ENCODE measurements at regions not wholly inside any gene's neighbourhood (a gene's known extent, or its start where the extent isn't known, plus 50 kb on each side); places are given as distances from the start of the nearest gene placed in this dataset.

- H3K27ac ChIP-seq (ENCODE audit: low read depth, low read length) = no peak overlapping the region
These were observed 1012.1 kb downstream of the CNTNAP5 start for GRCh38 chr2:125037135-125037653.

GRCh38 chr2:125041846-125042245 lies 1016.8 kb downstream of the CNTNAP5 start:
- H3K27me3 ChIP-seq (ENCODE audit: control insufficient read depth in 3 of 3, insufficient read depth in 3 of 3, low read length in 3 of 3) = no peaks in the 10 kb centered on the region
- H3K4me3 ChIP-seq (ENCODE audit: low read length in 3 of 3) = no peak overlapping the region
- no peaks in the 10 kb centered on the region for H3K4me1 ChIP-seq (ENCODE audit: control insufficient read depth in 3 of 3, insufficient read depth in 3 of 3, low read length in 3 of 3)
- H3K27ac ChIP-seq (ENCODE audit: low read depth, low read length) = no peak overlapping the region
- no peaks in the 10 kb centered on the region for H3K9me3 ChIP-seq (ENCODE audit: control insufficient read depth in 3 of 3, low read length in 3 of 3)
- H3K9ac ChIP-seq (ENCODE audit: low read depth in 1 of 3, low read length in 3 of 3) = no peak overlapping the region
- H3K36me3 ChIP-seq (ENCODE audit: control insufficient read depth in 3 of 3, insufficient read depth in 3 of 3, low read length in 3 of 3) = no peaks in the 10 kb centered on the region

More at GRCh38 chr2:125037135-125037653, 1012.1 kb downstream of the CNTNAP5 start:
- H3K9me3 ChIP-seq (ENCODE audit: control insufficient read depth in 3 of 3, low read length in 3 of 3) = no peaks in the 10 kb centered on the region
- no peaks in the 10 kb centered on the region for H3K36me3 ChIP-seq (ENCODE audit: control insufficient read depth in 3 of 3, insufficient read depth in 3 of 3, low read length in 3 of 3)
- no peak overlapping the region for H3K9ac ChIP-seq (ENCODE audit: low read depth in 1 of 3, low read length in 3 of 3)
- no peaks in the 10 kb centered on the region for H3K4me1 ChIP-seq (ENCODE audit: control insufficient read depth in 3 of 3, insufficient read depth in 3 of 3, low read length in 3 of 3)
- no peaks in the 10 kb centered on the region for H3K27me3 ChIP-seq (ENCODE audit: control insufficient read depth in 3 of 3, insufficient read depth in 3 of 3, low read length in 3 of 3)
- H3K4me3 ChIP-seq (ENCODE audit: low read length in 3 of 3) = no peak overlapping the region

GRCh38 chr2:125042727-125043126 lies 1017.6 kb downstream of the CNTNAP5 start:
- no peaks in the 10 kb centered on the region for H3K27me3 ChIP-seq (ENCODE audit: control insufficient read depth in 3 of 3, insufficient read depth in 3 of 3, low read length in 3 of 3)
- H3K4me1 ChIP-seq (ENCODE audit: control insufficient read depth in 3 of 3, insufficient read depth in 3 of 3, low read length in 3 of 3) = no peaks in the 10 kb centered on the region
- no peaks in the 10 kb centered on the region for H3K9me3 ChIP-seq (ENCODE audit: control insufficient read depth in 3 of 3, low read length in 3 of 3)
- no peak overlapping the region for H3K27ac ChIP-seq (ENCODE audit: low read depth, low read length)
- H3K4me3 ChIP-seq (ENCODE audit: low read length in 3 of 3) = no peak overlapping the region
- no peaks in the 10 kb centered on the region for H3K36me3 ChIP-seq (ENCODE audit: control insufficient read depth in 3 of 3, insufficient read depth in 3 of 3, low read length in 3 of 3)
- H3K9ac ChIP-seq (ENCODE audit: low read depth in 1 of 3, low read length in 3 of 3) = no peak overlapping the region

- H3K9me3 ChIP-seq (ENCODE audit: control insufficient read depth in 3 of 3, low read length in 3 of 3) = no peaks in the 10 kb centered on the region
- no peak overlapping the region for H3K27ac ChIP-seq (ENCODE audit: low read depth, low read length)
These were observed 1045.8 kb downstream of the CNTNAP5 start for GRCh38 chr2:125070726-125071505.

GRCh38 chr2:125073440-125073839 lies 1048.4 kb downstream of the CNTNAP5 start:
- Histone ChIP-seq H3K9me3 (ENCODE audit: control insufficient read depth in 3 of 3, low read length in 3 of 3) (no peaks in the 10 kb centered on the region), H3K4me3 (ENCODE audit: low read length in 3 of 3) (no peak overlapping the region)

More at GRCh38 chr2:125070726-125071505, 1045.8 kb downstream of the CNTNAP5 start:
- Histone ChIP-seq H3K36me3 (ENCODE audit: control insufficient read depth in 3 of 3, insufficient read depth in 3 of 3, low read length in 3 of 3) (no peaks in the 10 kb centered on the region), H3K27me3 (ENCODE audit: control insufficient read depth in 3 of 3, insufficient read depth in 3 of 3, low read length in 3 of 3) (no peaks in the 10 kb centered on the region), H3K4me1 (ENCODE audit: control insufficient read depth in 3 of 3, insufficient read depth in 3 of 3, low read length in 3 of 3) (no peaks in the 10 kb centered on the region), H3K4me3 (ENCODE audit: low read length in 3 of 3) (no peak overlapping the region), H3K9ac (ENCODE audit: low read depth in 1 of 3, low read length in 3 of 3) (no peak overlapping the region)

GRCh38 chr2:125085904-125086303 lies 1060.8 kb downstream of the CNTNAP5 start:
- no peaks in the 10 kb centered on the region for H3K36me3 ChIP-seq (ENCODE audit: control insufficient read depth in 3 of 3, insufficient read depth in 3 of 3, low read length in 3 of 3)
- H3K27me3 ChIP-seq (ENCODE audit: control insufficient read depth in 3 of 3, insufficient read depth in 3 of 3, low read length in 3 of 3) = no peaks in the 10 kb centered on the region
- H3K27ac ChIP-seq (ENCODE audit: low read depth, low read length) = no peak overlapping the region

More at GRCh38 chr2:125073440-125073839, 1048.4 kb downstream of the CNTNAP5 start:
- Histone ChIP-seq H3K27ac (ENCODE audit: low read depth, low read length) (no peak overlapping the region), H3K9ac (ENCODE audit: low read depth in 1 of 3, low read length in 3 of 3) (no peak overlapping the region), H3K27me3 (ENCODE audit: control insufficient read depth in 3 of 3, insufficient read depth in 3 of 3, low read length in 3 of 3) (no peaks in the 10 kb centered on the region), H3K4me1 (ENCODE audit: control insufficient read depth in 3 of 3, insufficient read depth in 3 of 3, low read length in 3 of 3) (no peaks in the 10 kb centered on the region), H3K36me3 (ENCODE audit: control insufficient read depth in 3 of 3, insufficient read depth in 3 of 3, low read length in 3 of 3) (no peaks in the 10 kb centered on the region)

GRCh38 chr2:125086313-125087184 lies 1061.5 kb downstream of the CNTNAP5 start:
- Histone ChIP-seq H3K9me3 (ENCODE audit: control insufficient read depth in 3 of 3, low read length in 3 of 3) (no peaks in the 10 kb centered on the region), H3K27me3 (ENCODE audit: control insufficient read depth in 3 of 3, insufficient read depth in 3 of 3, low read length in 3 of 3) (no peaks in the 10 kb centered on the region), H3K27ac (ENCODE audit: low read depth, low read length) (no peak overlapping the region), H3K9ac (ENCODE audit: low read depth in 1 of 3, low read length in 3 of 3) (no peak overlapping the region), H3K4me3 (ENCODE audit: low read length in 3 of 3) (no peak overlapping the region), H3K4me1 (ENCODE audit: control insufficient read depth in 3 of 3, insufficient read depth in 3 of 3, low read length in 3 of 3) (no peaks in the 10 kb centered on the region), H3K36me3 (ENCODE audit: control insufficient read depth in 3 of 3, insufficient read depth in 3 of 3, low read length in 3 of 3) (no peaks in the 10 kb centered on the region)

More at GRCh38 chr2:125085904-125086303, 1060.8 kb downstream of the CNTNAP5 start:
- H3K4me1 ChIP-seq (ENCODE audit: control insufficient read depth in 3 of 3, insufficient read depth in 3 of 3, low read length in 3 of 3) = no peaks in the 10 kb centered on the region
- no peak overlapping the region for H3K4me3 ChIP-seq (ENCODE audit: low read length in 3 of 3)
- no peak overlapping the region for H3K9ac ChIP-seq (ENCODE audit: low read depth in 1 of 3, low read length in 3 of 3)
- no peaks in the 10 kb centered on the region for H3K9me3 ChIP-seq (ENCODE audit: control insufficient read depth in 3 of 3, low read length in 3 of 3)

GRCh38 chr2:125092276-125093009 lies 1067.4 kb downstream of the CNTNAP5 start:
- Histone ChIP-seq H3K36me3 (ENCODE audit: control insufficient read depth in 3 of 3, insufficient read depth in 3 of 3, low read length in 3 of 3) (no peaks in the 10 kb centered on the region), H3K27me3 (ENCODE audit: control insufficient read depth in 3 of 3, insufficient read depth in 3 of 3, low read length in 3 of 3) (no peaks in the 10 kb centered on the region), H3K27ac (ENCODE audit: low read depth, low read length) (no peak overlapping the region), H3K9me3 (ENCODE audit: control insufficient read depth in 3 of 3, low read length in 3 of 3) (no peaks in the 10 kb centered on the region), H3K4me1 (ENCODE audit: control insufficient read depth in 3 of 3, insufficient read depth in 3 of 3, low read length in 3 of 3) (no peaks in the 10 kb centered on the region), H3K4me3 (ENCODE audit: low read length in 3 of 3) (no peak overlapping the region), H3K9ac (ENCODE audit: low read depth in 1 of 3, low read length in 3 of 3) (no peak overlapping the region)

- Histone ChIP-seq H3K4me1 (ENCODE audit: control insufficient read depth in 3 of 3, insufficient read depth in 3 of 3, low read length in 3 of 3) (no peaks in the 10 kb centered on the region), H3K36me3 (ENCODE audit: control insufficient read depth in 3 of 3, insufficient read depth in 3 of 3, low read length in 3 of 3) (no peaks in the 10 kb centered on the region), H3K27me3 (ENCODE audit: control insufficient read depth in 3 of 3, insufficient read depth in 3 of 3, low read length in 3 of 3) (no peaks in the 10 kb centered on the region), H3K9me3 (ENCODE audit: control insufficient read depth in 3 of 3, low read length in 3 of 3) (no peaks in the 10 kb centered on the region), H3K27ac (ENCODE audit: low read depth, low read length) (no peak overlapping the region), H3K4me3 (ENCODE audit: low read length in 3 of 3) (no peak overlapping the region), H3K9ac (ENCODE audit: low read depth in 1 of 3, low read length in 3 of 3) (no peak overlapping the region)
These were observed 1070.7 kb downstream of the CNTNAP5 start for GRCh38 chr2:125095826-125096225.
